HG03342 (cell line): ENCODE measurements at regions not wholly inside any gene's neighbourhood (a gene's known extent, or its start where the extent isn't known, plus 50 kb on each side); places are given as distances from the start of the nearest gene placed in this dataset.
A peak's percentile ranks its signal among the peaks of the same experiment; 100 is the strongest.
"Not testable (repeated sequence)": the region's sequence is repeated elsewhere in the genome, so short reads cannot be mapped to it uniquely, and the experiment has no call there.

Source experiments
- ATAC-seq: cut with Tn5 transposase; IDR thresholded peaks from one replicate; pipeline ENCODE4 v1.9.1; 2021; ENCODE audit warnings: mild to moderate bottlenecking, moderate library complexity; ENCODE audit not compliant: unreplicated experiment

GRCh38 chr21:14903172-14903865 is 161.5 kb downstream of the NRIP1 start:
- no peak for ATAC-seq

DNA sequence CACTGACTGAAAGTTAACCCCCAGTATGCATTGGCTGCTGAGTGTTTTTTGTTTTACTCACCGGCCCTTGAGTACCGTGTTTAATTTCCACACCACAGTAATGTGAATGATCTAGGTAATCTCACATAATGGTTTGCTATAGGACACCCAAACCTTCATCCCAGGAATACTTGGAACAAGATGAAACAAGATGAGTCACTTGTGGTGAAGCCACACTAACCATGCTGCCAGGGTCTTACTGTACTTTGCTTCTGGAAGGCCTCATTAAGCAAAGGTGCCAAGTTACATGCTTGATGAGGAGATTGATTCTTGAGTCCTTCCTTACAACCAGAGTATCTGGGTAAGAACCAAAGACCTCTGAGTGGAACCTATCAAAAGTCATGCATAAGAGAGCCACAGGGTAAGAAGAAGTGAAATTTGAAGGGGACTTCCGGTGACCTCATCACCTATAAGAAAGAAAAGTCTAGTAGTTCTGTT is 163.3 kb downstream of the NRIP1 start:
- ATAC-seq = peak; percentile 59

- no peak for ATAC-seq
Observed at GRCh38 chr21:14900611-14901010, 164.2 kb downstream of the NRIP1 start.

GRCh38 chr21:14900058-14900457 is 164.7 kb downstream of the NRIP1 start:
- no peak for ATAC-seq

DNA sequence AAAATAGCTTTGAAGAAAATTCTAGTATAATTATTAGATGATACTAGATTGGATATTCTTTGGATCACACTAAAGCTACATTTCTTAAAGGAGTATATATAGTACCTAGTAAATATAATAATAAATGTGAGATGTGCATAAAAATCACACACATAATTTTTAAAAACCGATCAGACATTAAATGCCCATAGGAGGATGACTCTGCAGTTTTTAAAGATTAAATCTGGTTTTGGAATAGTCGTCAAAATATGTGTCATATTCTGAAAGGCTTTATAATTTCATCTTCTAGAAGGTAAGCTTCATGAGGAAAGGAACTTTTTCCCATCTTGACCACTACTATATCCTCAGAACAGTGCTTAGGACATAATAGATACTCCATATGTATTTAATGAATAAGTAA is 169.0 kb downstream of the NRIP1 start:
- no peak for ATAC-seq

GRCh38 chr21:14890141-14890540 is 174.7 kb downstream of the NRIP1 start:
- ATAC-seq = no peak

DNA sequence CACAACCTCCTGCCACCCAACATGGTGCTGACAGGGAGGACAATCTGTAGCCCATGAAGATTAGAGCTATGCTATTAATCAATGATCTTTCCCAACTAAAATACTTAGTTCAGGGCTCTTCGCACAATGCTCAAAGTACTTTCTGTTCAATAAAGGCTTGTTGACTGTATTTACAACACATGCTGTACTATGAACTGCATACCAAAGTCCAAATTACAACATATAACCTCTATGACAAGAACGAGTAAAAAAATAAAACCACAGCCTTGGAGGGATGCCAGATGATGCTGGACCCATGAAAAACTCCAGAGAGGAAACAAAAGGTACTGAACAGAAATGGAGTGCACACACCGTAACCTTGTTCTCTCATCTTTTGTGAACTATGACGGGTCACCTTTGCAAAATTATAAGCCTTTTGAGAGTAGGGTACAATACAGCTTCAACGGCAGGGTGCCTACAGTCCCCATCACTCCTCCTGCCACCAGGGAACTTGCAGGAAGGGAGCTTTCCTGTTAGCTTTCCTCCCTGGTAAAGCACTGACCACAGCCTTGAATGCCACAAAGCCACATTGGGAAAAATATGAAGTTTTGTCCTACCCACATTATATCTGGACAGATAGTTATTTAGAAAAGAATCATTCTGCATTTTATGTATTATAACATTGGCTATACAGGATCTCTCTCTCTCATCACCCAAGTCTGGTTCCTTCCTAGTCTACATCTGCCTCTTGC is 175.6 kb downstream of the NRIP1 start:
- ATAC-seq = no peak

DNA sequence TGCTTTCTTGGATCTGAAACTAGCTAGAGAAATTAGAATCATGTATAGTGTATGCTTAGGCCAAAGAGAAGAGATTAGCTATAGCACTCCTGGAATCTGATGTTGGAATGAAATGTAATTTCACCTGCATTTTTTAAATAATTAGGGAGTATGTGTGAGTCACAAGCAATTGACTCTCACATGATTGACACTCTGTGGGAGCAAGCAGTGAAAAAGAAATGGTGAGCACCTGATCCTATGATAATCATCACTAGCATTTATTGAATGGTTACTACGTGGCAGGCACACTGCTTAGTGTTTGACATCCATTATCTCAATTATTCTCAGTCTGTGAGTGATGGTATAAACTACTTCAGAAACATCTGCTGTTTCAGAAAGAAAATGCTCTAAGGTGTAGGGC is 176.6 kb downstream of the NRIP1 start:
- ATAC-seq = no peak

DNA sequence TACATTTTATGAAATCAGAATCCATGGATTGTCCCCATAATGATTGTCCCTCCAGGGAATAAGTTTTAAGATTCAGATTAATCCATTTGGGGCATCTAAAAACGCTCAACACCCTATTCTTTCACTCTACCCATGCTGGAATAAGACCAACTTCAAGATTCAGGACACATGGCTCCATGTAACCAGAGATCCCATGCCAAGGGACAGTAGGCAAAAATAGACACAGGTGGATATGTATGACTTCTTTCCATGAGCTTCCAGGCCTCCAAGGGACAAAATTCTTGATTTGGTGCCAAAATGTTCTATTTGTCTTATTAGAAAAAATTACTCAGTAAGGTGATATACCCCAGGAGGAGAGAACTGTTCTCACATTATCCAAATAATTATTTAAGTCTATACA is 178.8 kb downstream of the NRIP1 start:
- ATAC-seq = no peak

DNA sequence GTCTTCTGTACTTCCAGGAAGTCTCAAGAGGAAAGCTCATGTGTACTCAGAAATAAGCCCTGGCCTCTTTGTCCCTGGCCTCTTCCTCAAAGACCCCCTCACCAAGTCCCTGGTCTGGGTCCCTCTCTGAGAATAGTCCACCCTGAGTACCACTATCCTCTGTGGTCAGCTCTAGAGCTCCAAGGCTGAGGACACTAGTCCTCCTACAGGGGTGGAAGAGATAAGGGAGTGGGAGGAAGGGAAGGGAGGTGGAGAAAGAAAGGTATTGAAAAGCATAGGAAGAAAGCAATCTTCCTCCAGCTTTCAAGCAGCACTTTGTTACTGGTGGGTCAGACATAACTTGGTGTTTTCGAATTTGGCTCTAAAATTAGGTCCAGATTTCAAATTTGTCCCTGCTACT is 181.4 kb downstream of the NRIP1 start:
- ATAC-seq = no peak

DNA sequence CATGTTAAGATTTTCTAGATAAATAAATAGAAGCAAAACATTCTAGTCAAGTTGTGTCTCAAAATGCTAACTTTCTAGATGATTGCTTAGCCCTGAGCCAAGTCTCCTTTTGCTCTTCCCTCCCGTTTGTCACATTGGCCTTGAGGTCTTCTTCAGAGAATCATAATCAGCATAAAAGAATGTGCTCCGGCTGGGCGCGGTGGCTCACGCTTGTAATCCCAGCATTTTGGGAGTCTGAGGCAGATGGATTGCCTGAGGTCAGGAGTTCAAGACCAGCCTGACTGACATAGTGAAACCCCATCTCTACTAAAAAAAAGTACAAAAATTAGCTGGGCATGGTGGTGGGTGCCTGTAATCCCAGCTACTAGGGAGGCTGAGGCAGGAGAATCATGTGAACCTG is 182.3 kb downstream of the NRIP1 start:
- not testable (repeated sequence) for ATAC-seq

DNA sequence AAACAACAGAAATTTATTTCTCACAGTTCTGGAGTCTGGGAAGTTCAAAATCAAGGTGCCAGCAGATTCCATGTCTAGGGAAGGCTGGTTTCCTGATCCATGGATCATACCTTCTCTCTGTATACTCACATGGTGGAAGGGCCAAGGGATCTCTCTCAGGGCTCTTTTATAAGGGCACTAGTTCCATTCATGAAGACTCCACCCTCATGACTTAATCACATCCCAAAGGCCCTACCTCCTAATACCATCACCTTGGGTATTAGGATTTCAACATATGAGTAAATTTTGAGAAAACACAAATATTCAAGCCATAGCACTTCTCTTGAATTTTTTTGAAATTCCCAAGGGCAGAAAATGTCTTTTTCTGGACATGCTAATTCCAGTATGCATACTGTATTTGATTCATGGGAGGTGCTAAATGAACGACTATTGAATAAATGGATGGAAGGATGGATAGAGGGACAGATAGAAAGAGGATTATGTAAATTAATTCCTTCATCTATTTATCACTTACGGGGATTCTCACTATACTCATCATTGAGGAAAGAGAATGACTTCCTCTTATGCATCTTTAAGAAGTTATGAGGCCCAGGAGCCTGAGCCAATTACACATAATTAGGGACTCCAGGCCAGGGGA is 182.8 kb downstream of the NRIP1 start:
- no peak for ATAC-seq

DNA sequence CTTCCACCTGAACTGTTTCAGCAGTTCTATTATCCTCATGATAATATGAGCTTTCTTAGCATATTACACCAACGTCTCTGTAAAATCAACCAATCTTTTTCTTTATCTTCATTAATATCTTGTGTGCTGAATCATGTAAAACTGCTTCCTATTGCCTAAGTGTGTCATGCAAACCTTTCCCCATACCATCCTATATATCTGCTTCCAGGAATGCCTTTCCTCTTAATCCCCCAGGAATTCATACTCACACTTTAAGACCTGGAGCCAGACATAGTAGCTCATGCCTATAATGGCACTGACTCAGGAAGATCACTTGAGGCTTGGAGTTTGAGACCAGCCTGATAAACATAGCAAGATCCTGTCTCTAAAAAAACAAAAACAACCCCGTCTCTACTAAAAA is 183.9 kb downstream of the NRIP1 start:
- ATAC-seq = no peak

DNA sequence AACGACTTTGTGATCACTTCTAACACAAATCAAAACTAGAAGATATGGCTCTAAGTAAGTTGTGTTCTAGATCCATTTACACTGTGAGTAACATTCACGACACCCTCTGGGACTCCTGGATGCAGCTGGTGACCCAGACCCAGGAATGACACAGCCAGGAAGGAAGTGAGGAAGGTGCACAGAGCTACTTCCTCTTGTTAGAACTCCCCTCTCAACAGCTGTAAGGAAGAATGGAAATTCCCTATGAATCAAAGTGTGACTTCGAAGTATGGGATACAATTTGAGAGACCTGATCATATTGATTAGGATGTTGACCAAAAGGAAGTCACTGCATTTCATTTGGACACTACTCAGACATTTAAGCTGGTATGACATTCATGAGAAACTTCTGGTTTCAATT is 185.3 kb downstream of the NRIP1 start:
- no peak for ATAC-seq

DNA sequence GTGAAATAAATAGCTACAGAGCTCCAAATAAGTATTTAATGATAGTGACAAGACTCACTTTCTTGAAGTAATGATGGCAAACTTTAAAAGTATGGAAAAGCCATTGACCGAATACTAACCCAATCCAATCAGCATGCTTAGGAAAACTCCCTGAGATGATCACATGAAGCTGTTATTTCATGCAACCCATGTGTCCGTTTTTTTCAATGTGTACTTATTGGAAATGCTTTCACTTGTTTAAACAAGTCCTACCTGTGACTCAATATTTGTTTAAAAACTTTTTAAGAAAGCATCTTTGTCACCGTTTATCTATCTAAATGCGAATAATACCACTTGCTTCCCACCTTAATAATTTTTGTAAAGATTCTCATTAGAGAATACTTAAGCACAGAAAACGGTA is 185.8 kb downstream of the NRIP1 start:
- ATAC-seq = no peak

- ATAC-seq = no peak
Observed at GRCh38 chr21:14877581-14878228, 187.1 kb downstream of the NRIP1 start.

DNA sequence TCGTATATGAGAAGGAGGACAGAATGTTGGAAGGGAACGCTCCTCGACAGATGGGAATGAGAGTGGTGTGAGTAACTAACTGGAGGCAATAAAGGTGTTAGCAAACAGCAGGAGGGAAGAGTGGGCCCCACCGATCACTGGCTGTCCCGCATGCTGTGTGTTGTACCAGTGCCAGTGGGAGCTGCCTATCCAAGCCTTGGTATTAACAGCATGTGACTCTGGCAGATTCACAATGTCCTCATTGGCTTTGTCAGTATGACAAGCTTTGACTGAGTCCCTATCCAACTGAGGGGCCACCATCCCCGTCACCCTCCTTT is 188.3 kb downstream of the NRIP1 start:
- ATAC-seq = no peak

GRCh38 chr21:14875704-14876523 is 188.9 kb downstream of the NRIP1 start:
- peak; percentile 72 for ATAC-seq

- ATAC-seq = no peak
Observed at GRCh38 chr21:14875186-14875585, 189.6 kb downstream of the NRIP1 start.

DNA sequence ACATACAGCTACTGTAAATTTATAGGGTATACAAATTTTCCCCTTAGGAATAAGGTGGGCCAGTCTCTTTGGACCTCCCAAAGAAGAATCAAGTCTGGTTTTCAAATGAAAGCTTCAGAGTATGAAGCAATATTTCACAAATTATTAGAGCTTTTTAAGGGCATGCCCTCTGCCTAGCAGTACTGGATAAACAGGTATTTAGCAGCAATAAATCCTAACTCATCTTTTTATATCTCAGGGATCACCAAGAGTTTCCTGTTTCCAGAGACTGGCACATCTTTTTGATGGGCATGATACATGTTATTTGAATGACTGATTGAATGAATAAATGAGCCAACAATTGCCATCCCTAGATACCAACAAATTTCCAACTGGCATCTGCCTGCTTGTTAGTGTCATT is 190.4 kb downstream of the NRIP1 start:
- no peak for ATAC-seq

GRCh38 chr21:14871861-14872260 is 192.9 kb downstream of the NRIP1 start:
- no peak for ATAC-seq
